ENCODE measurements at regions not wholly inside any gene's neighbourhood (a gene's known extent, or its start where the extent isn't known, plus 50 kb on each side); places are given as distances from the start of the nearest gene placed in this dataset.
A peak's percentile ranks its signal among the peaks of the same experiment; 100 is the strongest.

DNA sequence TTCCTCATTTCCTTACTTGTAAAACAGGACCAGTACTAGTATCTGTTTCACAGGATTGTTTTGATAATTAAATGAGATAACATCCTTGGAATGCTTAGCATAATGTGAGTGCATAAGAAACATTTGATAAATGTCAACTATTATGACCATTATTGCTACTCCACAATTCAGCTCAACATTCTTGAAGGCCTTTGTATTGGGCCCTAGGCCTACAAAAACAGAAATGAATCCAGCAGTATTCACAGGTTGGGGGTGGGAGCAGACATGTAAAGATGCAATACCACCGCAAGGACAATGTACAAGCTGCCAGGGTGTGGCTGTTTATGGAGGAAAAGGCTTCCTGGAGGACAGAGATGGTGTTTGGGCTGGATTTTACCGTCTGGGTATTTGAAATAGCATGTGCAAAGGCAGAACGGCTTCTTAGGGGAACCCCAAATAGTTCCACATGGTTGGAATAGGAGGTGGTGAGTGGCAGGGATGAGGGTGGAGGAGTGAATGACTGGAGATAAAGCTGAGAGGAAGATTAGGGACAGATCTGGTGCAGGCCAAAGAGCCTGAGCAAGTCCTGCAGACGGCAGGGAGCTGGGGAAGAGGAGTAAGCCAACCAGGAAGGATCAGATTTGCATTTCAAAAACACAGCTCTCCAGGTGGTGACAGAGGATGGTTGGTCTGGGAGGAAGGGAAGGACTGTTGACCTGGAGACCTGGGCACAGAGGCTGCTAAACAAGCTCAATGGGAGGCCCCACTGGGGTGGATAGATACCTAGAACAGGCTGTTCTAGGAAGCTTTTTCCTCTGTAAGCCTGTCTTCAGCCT, 57.0 kb upstream of the EPB41L1 start:
- peak; percentile 27 for DNase-seq (ENCODE audit: low read depth)
- TF ChIP-seq, protein P1, sequence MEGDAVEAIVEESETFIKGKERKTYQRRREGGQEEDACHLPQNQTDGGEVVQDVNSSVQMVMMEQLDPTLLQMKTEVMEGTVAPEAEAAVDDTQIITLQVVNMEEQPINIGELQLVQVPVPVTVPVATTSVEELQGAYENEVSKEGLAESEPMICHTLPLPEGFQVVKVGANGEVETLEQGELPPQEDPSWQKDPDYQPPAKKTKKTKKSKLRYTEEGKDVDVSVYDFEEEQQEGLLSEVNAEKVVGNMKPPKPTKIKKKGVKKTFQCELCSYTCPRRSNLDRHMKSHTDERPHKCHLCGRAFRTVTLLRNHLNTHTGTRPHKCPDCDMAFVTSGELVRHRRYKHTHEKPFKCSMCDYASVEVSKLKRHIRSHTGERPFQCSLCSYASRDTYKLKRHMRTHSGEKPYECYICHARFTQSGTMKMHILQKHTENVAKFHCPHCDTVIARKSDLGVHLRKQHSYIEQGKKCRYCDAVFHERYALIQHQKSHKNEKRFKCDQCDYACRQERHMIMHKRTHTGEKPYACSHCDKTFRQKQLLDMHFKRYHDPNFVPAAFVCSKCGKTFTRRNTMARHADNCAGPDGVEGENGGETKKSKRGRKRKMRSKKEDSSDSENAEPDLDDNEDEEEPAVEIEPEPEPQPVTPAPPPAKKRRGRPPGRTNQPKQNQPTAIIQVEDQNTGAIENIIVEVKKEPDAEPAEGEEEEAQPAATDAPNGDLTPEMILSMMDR (IDR thresholded peaks at IDR 0.05; ENCODE audit: low read depth, low read length, missing control alignments): no peak
- no peak overlapping the region for H3K4me3 ChIP-seq (ENCODE audit: low read depth, low read length)
- in situ Hi-C loops (cut with HindIII; ENCODE audit: low sequenced_read_pairs): no loop called here

DNA sequence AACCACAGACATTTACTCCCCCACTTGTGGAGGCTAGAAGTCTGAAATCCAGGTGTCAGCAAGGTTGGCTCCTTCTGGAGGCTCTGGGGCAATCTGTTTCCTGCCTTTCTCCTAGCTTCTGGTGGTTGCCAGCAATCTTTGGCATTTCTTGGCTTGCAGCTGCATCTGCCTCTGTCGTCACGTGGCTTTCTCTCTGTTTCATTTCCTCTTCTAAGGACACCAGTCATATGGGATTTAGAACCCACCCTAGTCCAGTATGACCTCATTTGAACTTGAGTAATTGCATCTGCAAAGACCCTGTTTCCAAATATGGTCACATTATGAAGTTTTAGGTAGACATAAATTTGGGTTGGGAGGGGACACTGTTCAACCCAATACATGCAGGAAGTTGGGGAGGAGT, 56.2 kb upstream of the EPB41L1 start:
- in situ Hi-C loops (cut with HindIII; ENCODE audit: low sequenced_read_pairs): no loop called here
- DNase-seq (ENCODE audit: low read depth): no peak
- TF ChIP-seq, protein P1 (IDR thresholded peaks at IDR 0.05; ENCODE audit: low read depth, low read length, missing control alignments): no peak
- H3K4me3 ChIP-seq (ENCODE audit: low read depth, low read length): no peak overlapping the region

DNA sequence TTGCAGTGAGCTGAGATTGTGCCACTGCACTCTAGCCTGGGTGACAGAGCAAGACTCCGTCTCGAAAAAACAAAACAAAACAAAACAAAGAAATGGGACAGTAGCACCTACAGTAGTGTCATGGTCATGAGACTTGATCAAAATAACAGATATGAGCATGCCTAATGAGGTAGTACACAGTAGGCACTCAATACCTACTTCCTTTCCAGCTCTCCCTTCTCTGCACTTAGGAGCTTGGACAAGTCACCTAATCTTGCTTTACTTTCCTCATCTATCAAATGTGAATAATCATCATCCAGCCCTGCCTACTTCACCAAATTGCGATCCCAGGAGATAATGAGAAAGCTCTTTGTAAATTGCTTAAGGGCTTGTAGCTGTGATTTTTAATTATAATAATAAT, 55.4 kb upstream of the EPB41L1 start:
- TF ChIP-seq, protein P1 (IDR thresholded peaks at IDR 0.05; ENCODE audit: low read depth, low read length, missing control alignments): no peak
- in situ Hi-C loops (cut with HindIII; ENCODE audit: low sequenced_read_pairs): no loop called here
- DNase-seq (ENCODE audit: low read depth): no peak
- H3K4me3 ChIP-seq (ENCODE audit: low read depth, low read length): no peak overlapping the region

DNA sequence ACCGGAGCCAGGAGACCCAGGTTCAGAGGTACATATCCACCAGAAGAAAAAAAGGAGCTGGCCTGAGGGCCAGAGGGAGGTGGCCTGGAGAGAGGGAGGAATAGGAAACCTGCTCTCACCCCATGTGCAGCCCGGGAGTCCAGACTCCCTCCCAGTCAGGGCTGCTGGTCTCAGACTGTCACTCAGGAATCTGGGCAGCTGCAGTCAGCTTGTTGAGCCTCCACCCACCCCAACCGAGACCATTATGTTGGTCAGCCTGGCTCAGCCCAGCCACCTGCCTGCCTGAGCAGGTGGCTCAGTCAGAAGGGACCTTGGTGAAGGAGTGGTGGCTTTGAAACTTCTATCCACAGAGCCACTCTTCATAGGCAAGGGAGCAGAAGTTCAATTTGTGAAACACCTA, 53.3 kb upstream of the EPB41L1 start:
- no peak for DNase-seq (ENCODE audit: low read depth)
- H3K4me3 ChIP-seq (ENCODE audit: low read depth, low read length): no peak overlapping the region
- in situ Hi-C loops (cut with HindIII; ENCODE audit: low sequenced_read_pairs): no loop called here
- TF ChIP-seq, protein P1 (IDR thresholded peaks at IDR 0.05; ENCODE audit: low read depth, low read length, missing control alignments): no peak

DNA sequence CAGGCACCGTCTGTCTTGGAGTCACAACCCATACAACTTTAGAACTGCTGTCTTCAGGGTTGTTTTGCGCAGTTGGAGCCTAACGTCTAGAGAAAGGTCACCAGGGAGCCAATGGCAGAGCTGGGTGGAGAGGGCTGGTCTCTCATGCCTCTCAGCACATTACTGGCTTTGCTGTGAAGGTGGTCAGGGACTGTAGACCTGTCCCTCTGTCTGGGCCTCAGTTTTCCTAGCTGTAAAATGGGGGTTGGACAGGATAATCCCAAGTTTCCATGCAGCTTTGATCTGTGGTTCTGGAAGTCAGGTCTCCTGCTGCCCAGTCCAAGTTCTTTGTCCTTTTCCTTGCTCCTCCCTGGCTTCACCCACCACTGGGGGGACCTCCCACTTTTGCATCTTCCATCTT, 52.2 kb upstream of the EPB41L1 start:
- H3K4me3 ChIP-seq (ENCODE audit: low read depth, low read length): no peak overlapping the region
- TF ChIP-seq, protein P1 (IDR thresholded peaks at IDR 0.05; ENCODE audit: low read depth, low read length, missing control alignments): no peak
- in situ Hi-C loops (cut with HindIII; ENCODE audit: low sequenced_read_pairs): no loop called here
- no peak for DNase-seq (ENCODE audit: low read depth)

DNA sequence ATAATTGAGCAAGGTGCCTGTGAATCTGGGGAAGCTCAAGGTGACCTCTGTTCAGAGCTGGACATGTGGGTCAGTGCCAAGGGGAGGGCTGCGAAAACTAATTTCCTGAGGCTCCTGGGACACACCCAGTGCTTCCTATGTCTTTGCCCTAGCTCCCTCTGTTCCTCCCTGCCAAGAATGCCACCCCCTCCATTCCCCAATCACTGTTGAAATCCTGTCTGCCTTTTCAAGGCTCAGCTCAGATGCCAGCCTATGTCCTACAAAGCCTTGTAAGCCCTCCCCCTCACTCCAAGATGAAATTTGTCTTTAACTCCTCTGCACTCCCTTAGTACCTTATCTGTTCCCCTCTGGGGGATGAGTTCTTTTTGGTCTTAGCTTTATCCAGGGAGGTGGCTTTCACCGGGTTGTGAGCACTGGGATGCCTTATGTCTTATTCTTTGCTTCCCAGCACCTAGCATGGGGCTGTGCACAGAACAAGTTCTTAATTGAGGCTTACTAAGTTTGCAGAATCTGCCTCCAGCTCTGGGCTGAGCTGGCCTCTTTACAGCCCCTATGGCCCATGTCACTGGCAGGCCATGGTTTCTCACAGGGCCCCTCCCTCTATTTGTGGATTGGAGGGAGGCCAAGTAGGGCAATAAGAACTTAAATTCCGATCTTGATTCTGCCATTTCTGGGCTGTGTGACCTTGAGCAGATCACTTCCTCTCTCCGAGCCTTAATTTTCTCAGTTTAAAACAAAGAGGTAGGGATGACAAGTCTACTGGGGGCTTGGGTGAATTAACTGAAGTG, 51.5 kb upstream of the EPB41L1 start:
- no peak for DNase-seq (ENCODE audit: low read depth)
- H3K4me3 ChIP-seq (ENCODE audit: low read depth, low read length): no peak overlapping the region
- in situ Hi-C loops (cut with HindIII; ENCODE audit: low sequenced_read_pairs): no loop called here
- TF ChIP-seq, protein P1 (IDR thresholded peaks at IDR 0.05; ENCODE audit: low read depth, low read length, missing control alignments): no peak

Data from astrocyte of the cerebellum (primary cell).